Mesenchymal stem cell (in vitro differentiated cells and primary cell): ENCODE measurements at regions not wholly inside any gene's neighbourhood (a gene's known extent, or its start where the extent isn't known, plus 50 kb on each side); places are given as distances from the start of the nearest gene placed in this dataset.

Experiments
- DNase-seq: peaks from one replicate; pipeline ENCODE4 v3.0.0-alpha.2; 2013
- H2AFZ ChIP-seq: one replicate; pipeline ENCODE4 v1.6.1; 2013; ENCODE audit warnings: low read depth, mild to moderate bottlenecking, control low read depth, inconsistent platforms, low read length, moderate library complexity
- H2AK5ac ChIP-seq: 2 replicates; pipeline ENCODE4 v1.6.1; 2013; ENCODE audit warnings: low read length, moderate library complexity, mild to moderate bottlenecking, inconsistent platforms; ENCODE audit not compliant: severe bottlenecking
- H2BK120ac ChIP-seq: one replicate; pipeline ENCODE4 v1.6.1; 2013; ENCODE audit warnings: low read depth, mild to moderate bottlenecking, inconsistent platforms, low read length, moderate library complexity
- H2BK12ac ChIP-seq, 2 experiments: one replicate each; pipeline ENCODE4 v1.6.1; 2013; ENCODE audit warnings: inconsistent platforms in 2 of 2, low read length in 2 of 2, mild to moderate bottlenecking in 2 of 2, moderate library complexity in 2 of 2, control low read depth in 1 of 2
- H2BK15ac ChIP-seq: one replicate; pipeline ENCODE4 v1.6.1; 2013; ENCODE audit warnings: mild to moderate bottlenecking, low read depth, inconsistent platforms; ENCODE audit not compliant: poor library complexity, severe bottlenecking
- H2BK5ac ChIP-seq: 2 replicates; pipeline ENCODE4 v1.6.1; 2013; ENCODE audit warnings: low read depth, mild to moderate bottlenecking, low read length, control low read depth, inconsistent platforms; ENCODE audit not compliant: poor library complexity, severe bottlenecking
- H3K14ac ChIP-seq, 2 experiments: one replicate each; pipeline ENCODE4 v1.6.1; 2013; ENCODE audit warnings: inconsistent platforms in 2 of 2, low read length in 2 of 2, control low read depth in 1 of 2, mild to moderate bottlenecking in 1 of 2, moderate library complexity in 1 of 2
- H3K18ac ChIP-seq, 2 experiments: one replicate each; pipeline ENCODE4 v1.6.1; 2013; ENCODE audit warnings: inconsistent platforms in 2 of 2, low read length in 2 of 2, control low read depth in 1 of 2, low read depth in 1 of 2, mild to moderate bottlenecking in 1 of 2
- H3K23ac ChIP-seq, 2 experiments: one replicate each; pipeline ENCODE4 v1.6.1; 2013; ENCODE audit warnings: inconsistent platforms in 2 of 2, low read length in 2 of 2, mild to moderate bottlenecking in 2 of 2, moderate library complexity in 2 of 2, control low read depth in 1 of 2
- H3K27ac ChIP-seq: 2 replicates; pipeline ENCODE4 v1.5.1; 2013; ENCODE audit warnings: mild to moderate bottlenecking, moderate library complexity, low read length, control low read depth, inconsistent platforms; ENCODE audit not compliant: poor library complexity, severe bottlenecking
- H3K27me3 ChIP-seq, 2 experiments: 2 replicates each; pipeline versions ENCODE4 v1.6.1 to v1.7.0; 2013; ENCODE audit warnings: low read length in 2 of 2, mild to moderate bottlenecking in 2 of 2, moderate library complexity in 2 of 2, control low read depth in 1 of 2, inconsistent platforms in 1 of 2; ENCODE audit not compliant: control insufficient read depth in 1 of 2, insufficient read depth in 1 of 2
- H3K36me3 ChIP-seq, 2 experiments: 2 replicates each; pipeline versions ENCODE4 v1.6.1 to v1.7.0; 2013; ENCODE audit warnings: low read length in 2 of 2, control low read depth in 1 of 2, inconsistent platforms in 1 of 2, low read depth in 1 of 2, mild to moderate bottlenecking in 1 of 2; ENCODE audit not compliant: insufficient read depth in 2 of 2, control insufficient read depth in 1 of 2
- H3K4ac ChIP-seq, 2 experiments: one replicate each; pipeline ENCODE4 v1.6.1; 2013; ENCODE audit warnings: inconsistent platforms in 2 of 2, low read length in 2 of 2, mild to moderate bottlenecking in 2 of 2, moderate library complexity in 2 of 2, control low read depth in 1 of 2, low read depth in 1 of 2
- H3K4me1 ChIP-seq: 2 replicates; pipeline ENCODE4 v1.6.1; 2013; ENCODE audit warnings: low read depth, low read length, control low read depth; ENCODE audit not compliant: control insufficient read depth, insufficient read depth
- H3K4me2 ChIP-seq: 2 replicates; pipeline ENCODE4 v1.6.1; 2013; ENCODE audit warnings: low read length, mild to moderate bottlenecking, inconsistent platforms; ENCODE audit not compliant: poor library complexity, severe bottlenecking
- H3K4me3 ChIP-seq, 2 experiments: 2 replicates each; pipeline versions ENCODE4 v1.5.1 to v1.7.0; 2013; ENCODE audit warnings: low read length in 2 of 2, mild to moderate bottlenecking in 2 of 2, control low read depth in 1 of 2, low read depth in 1 of 2; ENCODE audit not compliant: insufficient read depth in 1 of 2
- H3K79me1 ChIP-seq: replicated peaks from 2 replicates; pipeline ENCODE4 v1.6.1; 2013; ENCODE audit warnings: mild to moderate bottlenecking, control low read depth, low read length, inconsistent platforms; ENCODE audit not compliant: poor library complexity, severe bottlenecking
- H3K9ac ChIP-seq: 2 replicates; pipeline ENCODE4 v1.7.0; 2013; ENCODE audit warnings: mild to moderate bottlenecking, low read length, moderate library complexity
- H3K9me3 ChIP-seq: 2 replicates; pipeline ENCODE4 v1.7.0; 2013; ENCODE audit warnings: mild to moderate bottlenecking, low read length; ENCODE audit not compliant: control insufficient read depth
- H4K8ac ChIP-seq: one replicate; pipeline ENCODE4 v1.6.1; 2013; ENCODE audit warnings: inconsistent platforms, mild to moderate bottlenecking, low read length, moderate library complexity
- H4K91ac ChIP-seq: one replicate; pipeline ENCODE4 v1.6.1; 2013; ENCODE audit warnings: mild to moderate bottlenecking, low read length, inconsistent platforms
- WGBS: methylation state at CpG from one replicate; pipeline ENCODE4 v1.1.7; 2013; ENCODE audit warnings: mixed read lengths; 5-methylcytosine and 5-hydroxymethylcytosine counted together

- 91% methylated on average over 4 of the region's 4 CpGs for WGBS
- Histone ChIP-seq H2BK120ac (no peak overlapping the region), H3K9me3 (no peaks in the 10 kb centered on the region), H2BK5ac (no peak overlapping the region), H3K23ac (no peak overlapping the region), H3K4me2 (no peak overlapping the region), H4K8ac (no peak overlapping the region), H3K79me1 (peaks cover 2% of the 10 kb centered on the region), H3K27me3 (no peaks in the 10 kb centered on the region), H3K4ac (no peak overlapping the region), H3K27ac (no peak overlapping the region), H2AFZ (no peak overlapping the region), H3K18ac (no peak overlapping the region), H3K14ac (no peak overlapping the region), H3K36me3 (peaks cover 7 to 46% of the 10 kb centered on the region in 2 experiments), H2BK15ac (no peak overlapping the region), H3K4me1 (peaks cover 7% of the 10 kb centered on the region), H3K4me3 (no peak overlapping the region), H4K91ac (no peak overlapping the region), H2BK12ac (no peak overlapping the region), H2AK5ac (peak overlapping the region; percentile 6), H3K9ac (no peak overlapping the region)
- DNase-seq = no peak
These were observed 217.4 kb upstream of the TPM1 start for GRCh38 chr15:62825191-62825590.

GRCh38 chr15:62826561-62826960, 216.0 kb upstream of the TPM1 start:
- no peak overlapping the region for H2BK120ac ChIP-seq
- peak overlapping the region in 1 of 2 experiments; percentile 15 for H3K4ac ChIP-seq
- H3K4me1 ChIP-seq = peaks cover 7% of the 10 kb centered on the region
- no peaks in the 10 kb centered on the region for H3K27me3 ChIP-seq
- no peak overlapping the region for H2BK5ac ChIP-seq
- H3K4me2 ChIP-seq = no peak overlapping the region
- H3K27ac ChIP-seq = no peak overlapping the region
- peak overlapping the region; percentile 13 for H2BK15ac ChIP-seq
- H3K4me3 ChIP-seq = no peak overlapping the region
- H3K23ac ChIP-seq = no peak overlapping the region
- peaks cover 7 to 35% of the 10 kb centered on the region in 2 experiments for H3K36me3 ChIP-seq
- no peak overlapping the region for H3K9ac ChIP-seq
- H3K9me3 ChIP-seq = no peaks in the 10 kb centered on the region
- peaks cover 2% of the 10 kb centered on the region for H3K79me1 ChIP-seq
- H3K14ac ChIP-seq = no peak overlapping the region
- H4K91ac ChIP-seq = no peak overlapping the region
- H4K8ac ChIP-seq = no peak overlapping the region
- no peak for DNase-seq
- H2AK5ac ChIP-seq = no peak overlapping the region
- H2AFZ ChIP-seq = no peak overlapping the region
- WGBS = 100% methylated on average over 1 of the region's 1 CpG
- no peak overlapping the region for H3K18ac ChIP-seq
- H2BK12ac ChIP-seq = no peak overlapping the region

- H2BK5ac ChIP-seq = no peak overlapping the region
- H3K9ac ChIP-seq = no peak overlapping the region
- no peak overlapping the region for H4K8ac ChIP-seq
- no peak overlapping the region for H4K91ac ChIP-seq
- peaks cover 3% of the 10 kb centered on the region for H3K4me1 ChIP-seq
- H3K27ac ChIP-seq = no peak overlapping the region
- no peaks in the 10 kb centered on the region for H3K27me3 ChIP-seq
- H2AFZ ChIP-seq = no peak overlapping the region
- H2BK15ac ChIP-seq = no peak overlapping the region
- peaks cover 12 to 31% of the 10 kb centered on the region in 2 experiments for H3K36me3 ChIP-seq
- H2BK120ac ChIP-seq = no peak overlapping the region
- H3K4me2 ChIP-seq = no peak overlapping the region
- H3K4ac ChIP-seq = no peak overlapping the region
- no peak overlapping the region for H3K18ac ChIP-seq
- 86% methylated on average over 1 of the region's 1 CpG for WGBS
- H3K23ac ChIP-seq = no peak overlapping the region
- H3K14ac ChIP-seq = no peak overlapping the region
- H2AK5ac ChIP-seq = no peak overlapping the region
- H3K4me3 ChIP-seq = no peak overlapping the region
- H3K79me1 ChIP-seq = peaks cover 2% of the 10 kb centered on the region
- peak; percentile 63 for DNase-seq
- H2BK12ac ChIP-seq = no peak overlapping the region
- H3K9me3 ChIP-seq = no peaks in the 10 kb centered on the region
These were observed 214.2 kb upstream of the TPM1 start for GRCh38 chr15:62828364-62828763.

GRCh38 chr15:62832231-62832630, 210.3 kb upstream of the TPM1 start:
- Histone ChIP-seq H2BK120ac (no peak overlapping the region), H3K14ac (no peak overlapping the region), H2BK5ac (no peak overlapping the region), H2BK12ac (no peak overlapping the region), H2AK5ac (no peak overlapping the region), H4K8ac (no peak overlapping the region), H3K79me1 (peaks cover 2% of the 10 kb centered on the region), H3K4me2 (no peak overlapping the region), H3K4ac (no peak overlapping the region), H3K9me3 (no peaks in the 10 kb centered on the region), H4K91ac (no peak overlapping the region), H3K27ac (no peak overlapping the region), H3K23ac (no peak overlapping the region), H3K9ac (no peak overlapping the region), H2AFZ (no peak overlapping the region), H3K18ac (no peak overlapping the region), H3K4me1 (peaks cover 10% of the 10 kb centered on the region), H3K4me3 (no peak overlapping the region), H3K27me3 (no peaks in the 10 kb centered on the region), H2BK15ac (no peak overlapping the region), H3K36me3 (peaks cover 26 to 57% of the 10 kb centered on the region in 2 experiments)
- no peak for DNase-seq
- WGBS = 92% methylated on average over 2 of the region's 2 CpGs
